Testis (tissue), 2 donors: ENCODE measurements at regions not wholly inside any gene's neighbourhood (a gene's known extent, or its start where the extent isn't known, plus 50 kb on each side); places are given as distances from the start of the nearest gene placed in this dataset.

Source experiments
- CTCF ChIP-seq, 3 experiments: fragments of 450-650 bp in 2 of 3; fragments of 200-600 bp in 1 of 3; sonication (generic) in 1 of 3; IDR thresholded peaks; one replicate each; pipeline ENCODE4 v1.5.1; 2016 to 2019; ENCODE audit warnings: antibody characterized with exemption in 3 of 3, mild to moderate bottlenecking in 2 of 3, moderate library complexity in 1 of 3
- POLR2A ChIP-seq: fragments of 450-650 bp; IDR thresholded peaks from one replicate; pipeline ENCODE4 v1.6.1; 2017; ENCODE audit warnings: antibody characterized with exemption, mild to moderate bottlenecking, moderate library complexity

GRCh38 chr11:38503876-38504275 lies 1905.8 kb upstream of the RAG2 start:
- TF ChIP-seq CTCF (IDR thresholded peaks at IDR 0.05) (no peak), POLR2A (no peak)
